NCI-H1105 treated with DMSO at 0.1 percent for 48 hours (cell line): ENCODE measurements at regions not wholly inside any gene's neighbourhood (a gene's known extent, or its start where the extent isn't known, plus 50 kb on each side); places are given as distances from the start of the nearest gene placed in this dataset.
"Not testable (repeated sequence)": the region's sequence is repeated elsewhere in the genome, so short reads cannot be mapped to it uniquely, and the experiment has no call there.

Experiments used
- DNase-seq: peaks from one replicate; lab custom pipeline; 2025; lab: John Stamatoyannopoulos, UW

DNA sequence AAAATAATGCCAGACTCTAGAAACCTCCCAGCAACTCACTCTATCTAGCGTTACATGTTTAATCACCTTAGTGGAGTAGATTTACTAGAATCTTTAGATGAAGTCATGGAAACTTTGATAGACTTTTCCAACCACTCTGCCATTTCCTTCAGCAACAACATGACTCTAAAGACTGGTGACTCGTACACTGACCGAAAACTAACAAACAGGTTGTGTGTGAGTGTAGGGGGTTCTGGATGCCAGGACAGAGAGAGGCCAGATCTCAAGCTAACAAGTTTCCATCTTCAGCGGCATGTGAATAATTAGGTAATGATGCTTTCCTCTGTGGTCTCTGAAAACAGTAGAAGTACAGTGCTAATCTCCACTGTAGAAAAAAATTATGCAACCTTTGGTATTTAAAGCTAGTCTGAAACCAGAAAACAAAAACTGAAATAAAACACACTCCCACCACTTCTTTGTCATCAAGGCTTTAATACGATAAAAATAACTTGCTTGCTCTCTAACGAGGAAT lies 286.4 kb downstream of the PRDM5 start:
- DNase-seq, result no peak

DNA sequence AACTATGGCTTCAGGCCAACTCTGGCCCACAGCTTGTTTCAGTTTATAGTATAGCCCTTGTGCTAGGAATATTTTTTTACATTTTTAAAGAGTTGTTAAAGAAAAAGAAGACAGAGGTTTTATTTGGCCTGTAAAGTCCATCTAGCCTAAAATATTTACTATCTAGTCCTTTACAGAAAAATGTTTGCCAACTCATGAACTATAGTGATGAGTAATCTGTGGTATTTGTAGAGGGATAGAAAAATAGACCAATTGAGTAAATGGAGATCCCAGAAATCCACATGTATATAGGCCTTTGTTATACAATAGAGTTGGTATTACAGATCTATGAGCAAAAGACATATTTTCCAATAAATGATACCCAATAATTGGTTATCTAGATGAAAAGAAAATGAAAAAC lies 288.7 kb downstream of the PRDM5 start:
- DNase-seq, result no peak

DNA sequence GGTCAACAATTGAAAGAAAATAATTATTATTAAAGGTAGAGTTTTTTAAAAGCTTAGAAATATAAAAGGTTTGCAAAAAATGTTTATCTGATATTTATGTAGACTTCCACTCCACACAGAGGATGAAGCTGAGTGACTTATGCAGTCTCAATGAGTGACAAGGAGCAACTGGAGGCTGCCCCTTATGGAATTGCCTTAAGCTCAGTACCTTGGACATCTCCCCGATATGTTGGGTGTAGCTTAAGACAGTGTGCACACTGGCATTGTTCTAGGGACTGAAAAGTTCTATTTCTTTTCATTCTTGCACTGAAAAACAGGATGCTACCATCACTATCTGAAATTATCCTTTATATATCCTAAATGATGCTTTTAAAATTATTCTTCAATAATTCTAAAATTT lies 292.1 kb downstream of the PRDM5 start:
- DNase-seq, result no peak

DNA sequence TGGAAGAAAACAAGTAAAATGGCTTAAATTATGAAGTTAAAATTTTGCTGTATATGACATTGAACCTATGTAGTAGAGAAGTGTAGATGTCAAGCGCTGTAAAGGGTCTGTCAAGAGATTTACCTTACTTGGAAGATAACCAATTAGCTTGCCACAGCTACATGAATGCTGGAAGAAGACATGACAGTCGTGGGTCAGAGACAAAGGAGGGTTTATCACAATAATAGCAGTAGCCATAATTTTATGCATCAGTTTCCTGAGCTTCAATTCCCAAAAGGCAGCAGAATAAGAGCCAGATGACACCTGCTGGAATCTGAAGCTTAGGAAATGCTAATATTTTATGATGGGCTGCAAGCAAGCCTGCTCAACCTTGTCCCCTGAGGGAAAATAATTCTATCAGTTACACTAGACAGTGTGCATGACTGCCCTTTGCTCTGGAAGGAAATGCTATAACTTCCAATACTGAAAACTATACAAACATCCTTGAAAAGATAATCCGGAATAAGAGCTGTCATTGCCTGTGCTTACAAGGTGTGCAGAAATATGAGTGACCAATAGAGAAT lies 292.9 kb downstream of the PRDM5 start:
- no peak for DNase-seq

DNA sequence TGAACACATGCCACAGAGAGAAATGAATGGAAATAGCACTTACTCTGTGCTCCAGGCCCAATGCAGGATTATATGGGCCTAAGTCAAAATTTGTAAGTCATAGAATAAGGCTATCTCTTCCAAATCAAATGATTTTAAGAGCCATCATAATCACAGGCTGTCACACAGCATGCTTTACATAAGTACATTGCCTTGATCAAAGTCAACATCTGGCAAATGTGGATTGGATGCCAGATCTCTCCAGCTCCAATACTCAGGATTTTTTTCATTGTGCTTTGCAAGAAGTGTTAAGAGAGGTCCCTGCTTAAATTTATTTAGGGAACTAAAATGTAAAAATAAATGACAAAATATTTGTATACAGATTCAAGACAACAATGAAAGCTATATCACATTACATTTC lies 299.9 kb downstream of the PRDM5 start:
- DNase-seq, result no peak

DNA sequence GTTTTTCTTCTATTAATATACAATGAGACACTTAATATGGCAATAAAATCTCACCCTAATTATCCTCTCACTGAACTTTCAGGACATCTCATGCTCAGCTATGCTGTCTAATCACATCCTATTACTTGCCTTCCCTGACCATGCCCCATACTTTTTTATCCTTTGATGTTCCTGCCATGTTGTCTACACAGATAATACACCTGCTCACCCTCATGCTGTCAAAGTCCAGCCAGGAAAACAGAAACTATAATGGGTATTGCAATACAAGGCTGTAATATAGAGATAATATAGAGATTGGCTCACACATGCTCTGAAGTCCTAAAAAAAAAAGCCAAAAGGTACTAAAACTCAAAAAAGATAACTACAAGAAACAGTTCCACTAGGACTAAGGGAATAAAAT lies 305.4 kb downstream of the PRDM5 start:
- no peak for DNase-seq

DNA sequence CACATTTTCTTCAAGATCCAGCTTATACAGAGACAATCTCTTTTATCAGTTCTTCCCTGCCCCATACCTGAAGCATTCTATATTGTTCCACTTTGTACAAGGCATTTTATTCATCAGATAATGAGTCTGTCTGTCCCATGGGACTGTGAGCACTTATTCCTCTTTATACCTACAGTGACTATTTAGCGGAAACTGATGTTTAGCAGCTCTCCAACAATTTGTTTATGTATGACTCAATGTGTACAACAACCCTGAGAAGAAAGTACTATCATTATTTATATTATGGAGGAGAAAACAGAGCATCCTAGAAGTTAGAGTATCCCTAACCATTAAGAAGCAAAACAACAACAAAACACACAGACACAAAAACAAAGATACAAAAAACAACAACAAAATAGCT lies 306.5 kb downstream of the PRDM5 start:
- no peak for DNase-seq

DNA sequence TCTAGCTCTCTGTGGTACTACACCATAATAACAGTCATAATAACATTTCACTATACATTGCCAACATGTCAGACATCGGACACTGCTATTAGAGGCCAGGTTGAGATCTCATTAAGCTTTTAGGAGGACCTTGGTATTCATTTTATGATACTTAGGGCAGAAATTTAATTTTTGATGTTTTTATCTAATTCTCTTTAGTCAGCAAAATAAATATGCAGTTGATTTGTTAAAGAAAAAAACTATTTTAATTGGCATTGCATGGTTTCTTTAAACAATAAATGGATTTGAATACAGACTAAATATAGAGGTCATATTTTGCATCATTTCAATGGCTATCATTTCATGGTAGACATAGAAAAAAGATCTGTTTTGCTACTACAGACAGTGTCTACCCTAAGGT lies 308.7 kb downstream of the PRDM5 start:
- no peak for DNase-seq

DNA sequence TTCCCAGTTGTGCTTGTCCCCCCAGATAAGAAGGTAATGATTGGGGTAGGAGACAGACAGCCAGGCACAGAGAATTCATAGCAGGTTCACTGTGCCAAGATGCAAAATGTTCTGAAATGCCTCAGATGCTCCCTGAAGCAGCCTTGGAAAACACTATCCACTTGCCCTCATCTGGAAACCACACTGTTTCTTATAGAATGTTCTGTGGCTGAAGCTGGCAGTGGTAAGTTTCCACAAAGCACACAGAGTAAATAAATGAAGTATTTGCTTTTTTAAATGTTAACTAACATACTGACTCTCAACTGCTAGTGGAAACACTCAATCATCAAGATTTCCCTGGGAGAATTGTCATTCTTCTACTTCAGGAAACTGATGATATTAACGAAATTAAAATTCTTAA lies 311.4 kb downstream of the PRDM5 start:
- DNase-seq, result no peak

DNA sequence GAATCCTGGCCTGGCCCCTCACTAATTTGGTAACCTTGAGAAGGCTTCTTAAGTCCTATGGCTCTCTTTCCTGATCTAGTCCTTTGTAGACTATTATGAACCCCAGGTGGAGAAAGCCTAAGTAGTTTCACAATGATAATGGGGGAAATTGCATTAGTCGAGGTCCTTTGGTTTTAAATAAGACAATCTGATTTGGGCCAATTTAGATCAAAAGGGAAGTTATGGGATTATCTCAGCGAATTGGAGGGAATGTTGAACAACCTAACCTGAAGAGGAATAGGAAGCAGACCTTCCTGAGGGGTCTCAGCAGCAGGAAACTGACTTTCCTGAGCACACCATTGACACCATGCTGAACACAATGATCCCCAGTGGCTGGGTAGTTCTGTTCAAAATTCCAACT lies 331.5 kb downstream of the PRDM5 start:
- DNase-seq, result no peak

DNA sequence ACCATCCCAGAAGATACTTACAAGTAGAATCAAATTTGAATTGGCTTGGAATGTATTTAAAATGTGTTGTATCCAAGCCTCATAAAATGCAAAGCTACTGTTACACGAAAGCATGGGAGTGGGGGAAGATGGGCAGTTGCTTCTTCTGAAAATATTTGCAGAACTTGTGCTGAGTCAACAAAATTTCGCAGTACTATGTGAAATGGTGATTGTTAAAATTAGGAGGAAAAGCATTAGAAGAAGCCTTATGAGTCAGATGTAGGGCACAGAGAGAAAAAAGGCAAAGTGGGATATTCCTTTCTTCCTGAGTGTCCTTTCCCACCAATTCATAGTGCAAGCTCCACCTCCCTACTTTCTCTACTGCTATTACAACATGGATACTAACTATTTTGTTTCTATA lies 332.7 kb downstream of the PRDM5 start:
- no peak for DNase-seq

DNA sequence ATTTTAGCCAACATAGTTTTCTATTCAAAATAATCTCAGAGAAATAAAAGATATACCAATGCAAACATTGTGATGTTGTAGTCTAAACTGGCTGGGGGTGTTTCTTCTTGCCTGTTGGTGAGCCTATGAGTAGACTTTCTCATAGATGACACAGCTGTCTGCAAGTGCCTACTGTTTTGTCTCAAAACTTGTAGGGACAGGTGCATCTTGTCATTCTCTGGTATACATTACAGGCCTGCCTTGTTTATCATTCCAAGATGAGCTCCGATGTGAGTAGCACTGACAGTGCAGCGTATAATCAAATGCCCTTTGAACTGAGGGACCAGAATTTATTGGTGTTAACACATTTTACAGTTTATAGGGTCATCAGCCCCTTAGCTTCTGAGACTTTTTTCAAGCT lies 353.8 kb downstream of the PRDM5 start:
- no peak for DNase-seq

DNA sequence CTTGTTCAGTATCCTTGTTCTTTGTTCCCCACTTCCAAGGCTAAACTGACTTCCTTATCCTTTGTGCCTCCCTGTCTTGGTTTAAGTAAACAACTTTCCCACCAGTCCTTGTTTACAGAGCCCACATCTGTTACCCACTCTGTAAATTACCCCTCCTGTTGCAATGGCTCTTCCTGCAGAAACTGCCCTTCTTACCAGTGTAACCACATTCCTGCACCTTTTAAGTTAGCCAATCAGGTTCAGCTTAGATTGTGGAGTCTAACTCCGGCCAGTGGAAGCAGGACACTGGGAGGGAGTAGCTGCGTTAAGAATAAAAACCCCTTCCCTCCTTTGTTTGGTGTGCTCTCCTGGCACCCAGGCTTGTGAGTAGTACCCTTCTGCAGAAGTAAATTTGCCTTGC lies 360.9 kb downstream of the PRDM5 start:
- no peak for DNase-seq

DNA sequence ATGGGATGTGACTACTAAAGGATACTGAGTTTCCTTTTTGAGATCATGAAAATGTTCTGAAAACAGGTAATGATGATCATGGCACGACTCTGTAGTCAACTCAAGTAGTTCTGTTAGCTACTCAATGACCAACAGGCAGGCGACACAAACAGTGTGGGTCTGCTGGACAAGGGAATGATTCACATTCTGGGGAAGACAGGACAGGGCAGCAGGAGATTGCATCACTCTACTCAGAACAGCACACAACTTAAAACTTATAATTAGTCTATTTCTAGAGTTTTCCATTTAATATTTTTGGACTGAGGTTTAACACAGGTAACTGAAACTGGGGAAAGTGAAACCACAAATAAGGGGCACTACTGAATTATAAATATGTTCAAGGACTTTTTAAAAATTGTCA lies 365.2 kb downstream of the PRDM5 start:
- no peak for DNase-seq

DNA sequence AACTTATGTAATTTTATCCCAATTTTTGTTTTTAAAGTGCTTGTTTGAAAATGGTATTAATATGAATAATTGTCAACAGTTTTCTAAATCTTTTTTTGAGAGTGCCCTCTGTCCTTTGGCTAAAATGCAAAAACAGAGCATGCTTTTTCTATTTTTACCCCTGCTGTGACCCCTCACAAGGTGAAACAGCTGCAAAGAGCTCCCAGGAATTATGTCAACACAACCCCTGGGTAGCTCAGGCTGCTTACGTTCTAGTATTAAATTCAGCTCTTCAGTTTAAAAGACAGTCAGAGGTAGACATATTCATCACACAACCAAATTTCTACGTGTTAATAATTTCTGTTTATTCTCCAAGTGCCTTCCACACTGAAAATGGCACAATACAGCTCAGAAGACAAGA lies 367.5 kb downstream of the PRDM5 start:
- no peak for DNase-seq

DNA sequence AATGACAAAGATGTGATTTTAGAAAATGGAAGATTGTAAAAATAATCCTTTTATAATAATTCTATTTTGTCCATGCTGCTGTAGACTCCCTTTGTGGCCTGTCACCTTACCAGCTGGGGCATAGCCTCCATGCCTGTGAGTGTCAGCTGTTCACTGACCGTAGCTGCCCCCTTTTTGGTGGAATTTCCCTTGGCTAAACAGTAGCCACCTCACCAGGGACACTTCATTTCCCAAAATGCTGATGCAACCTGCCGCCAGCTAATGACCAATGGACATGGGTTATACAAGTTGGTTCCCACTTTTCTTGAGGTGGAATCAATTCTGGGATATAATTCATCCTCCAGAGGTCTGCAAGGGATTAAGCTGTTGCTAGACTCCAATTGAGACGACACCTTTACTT lies 368.4 kb downstream of the PRDM5 start:
- no peak for DNase-seq

DNA sequence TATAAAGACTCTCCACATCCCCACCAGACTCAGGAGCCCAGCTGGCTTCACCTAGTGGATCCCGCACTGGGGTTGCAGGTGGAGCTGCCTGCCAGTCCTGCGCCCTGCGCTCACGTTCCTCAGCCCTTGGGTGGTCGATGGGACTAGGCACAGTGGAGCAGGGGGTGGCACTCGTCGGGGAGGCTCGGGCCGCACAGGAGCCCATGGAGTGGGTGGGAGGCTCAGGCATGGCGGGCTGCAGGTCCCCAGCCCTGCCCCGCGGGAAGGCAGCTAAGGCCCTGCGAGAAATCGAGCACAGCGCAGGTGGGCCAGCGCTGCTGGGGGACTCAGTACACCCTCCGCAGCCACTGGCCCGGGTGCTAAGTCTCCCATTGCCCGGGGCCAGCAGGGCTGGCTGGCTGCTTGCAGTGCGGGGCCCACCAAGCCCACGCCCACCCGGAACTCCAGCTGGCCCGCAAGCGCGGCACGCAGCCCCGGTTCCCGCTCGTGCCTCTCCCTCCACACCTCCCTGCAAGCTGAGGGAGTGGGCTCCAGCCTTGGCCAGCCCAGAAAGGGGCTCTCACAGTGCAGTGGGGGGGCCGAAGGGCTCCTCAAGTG lies 371.8 kb downstream of the PRDM5 start:
- DNase-seq, result not testable (repeated sequence)

DNA sequence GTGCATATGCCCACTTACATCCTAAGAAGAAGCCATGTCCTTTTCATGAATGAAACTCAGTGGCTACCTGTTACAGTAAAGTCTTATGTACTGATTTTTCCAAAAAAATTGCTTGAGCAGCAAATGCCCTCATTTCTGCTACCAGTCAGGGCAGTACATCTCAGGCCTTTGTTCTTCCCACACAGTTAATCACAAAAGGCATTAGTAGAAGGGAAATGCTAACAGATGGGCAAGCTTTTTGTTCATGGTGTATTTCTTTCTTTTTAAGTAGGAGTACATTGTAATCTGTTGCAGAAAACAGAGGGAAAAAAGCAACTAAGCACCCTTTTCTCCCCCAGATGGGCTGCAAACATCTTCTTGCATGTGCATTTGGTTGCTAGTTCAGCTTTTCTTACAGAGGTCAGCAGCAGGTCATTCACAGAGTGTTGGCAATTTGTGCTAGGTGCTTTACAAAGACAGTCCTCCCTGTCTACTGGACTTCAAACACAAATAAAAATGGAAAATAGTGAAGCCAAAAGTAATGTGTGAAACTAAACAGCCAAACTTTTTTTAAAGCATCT lies 373.4 kb downstream of the PRDM5 start:
- DNase-seq, result no peak

DNA sequence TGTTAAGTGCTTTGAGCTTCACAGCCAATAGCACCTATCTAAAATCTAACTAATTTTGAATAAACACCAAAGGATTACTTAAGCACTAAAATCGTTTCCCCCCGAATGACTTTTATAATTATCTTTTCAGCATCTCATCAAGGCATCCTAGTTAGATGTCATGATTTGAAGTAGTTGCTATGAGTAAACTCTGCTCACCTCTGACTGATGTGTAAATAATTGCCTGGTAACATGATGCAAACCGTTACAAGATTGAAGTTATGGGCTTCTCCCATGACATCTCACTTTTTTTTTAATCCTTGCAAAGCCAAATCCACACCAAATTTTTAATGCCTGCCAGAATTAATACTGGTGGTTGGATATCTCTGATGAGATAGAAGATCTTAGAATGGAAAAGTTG lies 377.1 kb downstream of the PRDM5 start:
- no peak for DNase-seq

DNA sequence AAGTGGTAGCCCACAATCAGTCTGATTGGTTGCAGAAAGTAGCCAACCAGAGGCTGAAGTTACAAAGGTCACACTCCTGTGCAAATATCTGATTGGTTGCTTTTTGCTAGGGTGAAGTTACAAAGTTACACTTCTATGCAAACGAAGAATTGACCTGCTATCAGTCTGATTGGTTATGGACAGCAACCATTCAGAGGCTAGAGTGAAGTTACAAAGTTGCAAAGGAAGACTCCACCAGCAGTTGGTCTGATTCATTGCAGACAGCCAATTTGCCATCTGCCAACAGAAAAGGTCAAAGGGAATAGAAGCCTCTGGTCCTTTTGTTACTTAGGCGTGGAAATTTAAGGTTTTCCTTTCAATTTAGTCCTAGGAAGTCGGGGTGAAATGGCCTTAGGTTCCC lies 377.7 kb downstream of the PRDM5 start:
- no peak for DNase-seq

DNA sequence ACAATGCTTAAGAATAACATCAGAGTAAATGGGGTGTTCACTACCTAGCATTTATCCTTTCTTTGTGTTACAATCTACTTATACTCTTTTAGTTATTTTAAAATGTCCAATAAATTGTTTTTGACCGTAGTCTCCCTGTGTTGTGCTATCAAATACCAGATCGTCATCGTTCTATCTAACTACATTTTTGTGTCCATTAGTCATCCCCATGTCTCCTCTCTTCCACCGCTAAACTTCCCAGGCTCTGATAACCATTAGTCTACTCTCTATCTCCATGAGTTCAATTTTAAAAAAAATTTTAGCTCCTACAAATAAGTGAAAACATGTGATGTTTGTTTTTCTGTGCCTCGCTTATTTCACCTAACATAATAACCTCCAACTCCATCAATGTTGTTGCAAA lies 381.9 kb downstream of the PRDM5 start:
- DNase-seq, result no peak

DNA sequence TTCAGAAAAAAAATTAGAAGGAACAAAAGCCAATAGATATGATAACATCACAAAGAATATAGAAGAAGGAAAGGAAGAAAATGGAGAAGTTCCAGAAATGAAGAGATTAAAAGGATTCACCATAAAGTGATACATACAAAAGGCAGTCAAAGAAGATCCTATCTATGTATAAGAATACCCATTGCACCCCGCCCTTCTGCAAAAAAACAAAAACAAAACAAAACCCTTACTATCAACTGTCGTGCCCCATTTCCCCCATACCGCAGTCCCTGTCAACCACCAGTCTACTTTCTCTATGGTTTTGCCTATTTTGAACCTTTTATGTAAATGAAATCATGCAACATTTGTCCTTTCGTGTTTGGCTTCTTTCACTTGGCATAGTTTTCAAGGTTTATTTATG lies 385.6 kb downstream of the PRDM5 start:
- DNase-seq, result no peak

DNA sequence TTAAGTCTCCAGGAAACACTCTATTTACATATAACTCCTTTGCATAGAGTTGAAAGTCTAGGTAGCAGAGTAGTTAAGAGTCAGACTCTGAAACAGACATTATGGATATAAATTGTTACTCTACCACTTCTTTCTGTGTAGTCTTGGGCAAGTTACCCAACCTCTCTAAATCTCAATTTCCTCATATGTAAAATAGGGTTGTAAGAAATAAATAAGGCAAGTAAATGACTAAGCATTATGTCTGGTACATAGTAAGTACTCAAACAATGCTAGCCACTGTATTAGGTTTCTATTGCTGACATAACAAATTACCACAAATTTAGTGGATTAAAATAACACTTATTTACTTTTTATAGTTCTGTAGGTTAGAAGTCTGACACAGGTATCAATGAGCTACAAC lies 394.1 kb downstream of the PRDM5 start:
- no peak for DNase-seq

DNA sequence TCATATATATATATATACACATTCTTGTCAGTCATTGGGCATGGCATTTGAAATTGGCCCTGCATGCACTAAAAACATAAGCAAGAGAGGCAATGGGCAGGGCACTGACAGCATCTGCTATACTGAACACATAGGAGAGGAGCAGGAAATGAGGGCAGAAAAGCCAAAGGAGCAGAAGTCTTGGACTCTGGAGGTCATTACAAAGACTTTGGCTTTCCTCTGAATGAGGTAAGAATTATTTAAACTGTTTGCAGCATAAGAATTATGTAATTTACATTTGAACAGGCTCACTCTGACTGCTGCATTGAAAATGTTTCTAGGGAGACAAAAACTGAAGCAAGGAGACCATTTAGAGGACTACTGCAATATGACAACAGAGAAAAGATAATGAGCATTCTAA lies 396.5 kb downstream of the PRDM5 start:
- DNase-seq, result no peak
